GM21381 (cell line): ENCODE measurements at regions not wholly inside any gene's neighbourhood (a gene's known extent, or its start where the extent isn't known, plus 50 kb on each side); places are given as distances from the start of the nearest gene placed in this dataset.

Experiments
- ATAC-seq: cut with Tn5 transposase; IDR thresholded peaks from one replicate; pipeline ENCODE4 v1.9.1; 2021; ENCODE audit warnings: mild to moderate bottlenecking, moderate library complexity; ENCODE audit not compliant: unreplicated experiment

DNA sequence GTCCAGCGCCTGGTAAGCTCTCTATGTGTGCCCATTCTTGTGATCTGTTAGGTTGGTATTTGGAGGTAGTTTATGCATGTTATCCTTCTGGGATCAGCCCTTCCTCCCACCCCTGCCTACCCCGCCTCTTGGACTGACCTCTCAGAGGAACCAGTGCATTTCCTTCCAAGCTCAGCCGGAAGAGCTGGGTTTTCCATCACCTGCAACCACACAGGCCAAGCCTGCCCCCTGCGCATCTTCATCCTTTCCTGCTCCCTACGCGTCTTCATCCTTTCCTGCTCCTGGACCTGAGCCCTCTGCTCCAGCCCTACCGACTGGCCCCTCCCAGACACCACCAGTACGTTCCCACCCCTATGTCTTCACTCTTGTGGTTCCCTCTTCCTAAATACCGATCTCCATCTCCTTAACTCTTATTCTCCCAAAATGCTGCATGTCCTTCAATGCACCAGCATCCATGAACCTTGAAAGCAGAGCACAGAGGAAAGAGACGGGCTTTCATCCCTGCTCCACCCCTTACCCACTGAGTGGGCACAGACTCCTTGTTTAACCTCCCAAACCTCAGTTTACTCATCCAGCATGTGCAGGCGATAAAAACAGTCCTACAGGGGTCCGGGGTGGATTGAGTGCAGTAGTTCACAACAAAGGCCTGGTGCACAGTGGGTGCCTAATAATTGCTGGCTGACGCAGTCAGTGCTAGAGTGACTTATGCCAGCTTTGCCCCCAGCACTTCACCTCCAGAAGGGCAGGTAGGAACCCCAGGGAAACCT is 526.3 kb downstream of the MATN1 start:
- no peak for ATAC-seq

DNA sequence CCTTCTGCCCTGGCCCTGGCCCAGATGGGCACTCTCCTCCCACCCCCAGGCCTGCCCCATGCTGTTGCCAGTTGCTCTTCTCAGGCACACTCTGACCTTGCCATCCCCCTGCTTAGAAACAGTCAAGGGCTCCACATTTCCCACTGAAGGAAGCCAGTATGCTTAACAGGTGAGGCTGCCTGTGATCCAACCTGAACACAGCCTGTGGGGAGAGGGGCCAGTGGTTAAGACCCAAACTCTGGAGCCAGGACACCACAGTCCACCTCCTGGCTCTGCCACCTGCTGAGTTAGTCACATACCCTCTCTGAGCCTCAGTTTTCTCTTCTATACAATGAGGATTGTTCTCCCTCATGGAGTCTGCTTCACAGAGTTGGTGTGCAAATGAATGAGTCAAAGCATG is 526.9 kb downstream of the MATN1 start:
- ATAC-seq, result no peak

DNA sequence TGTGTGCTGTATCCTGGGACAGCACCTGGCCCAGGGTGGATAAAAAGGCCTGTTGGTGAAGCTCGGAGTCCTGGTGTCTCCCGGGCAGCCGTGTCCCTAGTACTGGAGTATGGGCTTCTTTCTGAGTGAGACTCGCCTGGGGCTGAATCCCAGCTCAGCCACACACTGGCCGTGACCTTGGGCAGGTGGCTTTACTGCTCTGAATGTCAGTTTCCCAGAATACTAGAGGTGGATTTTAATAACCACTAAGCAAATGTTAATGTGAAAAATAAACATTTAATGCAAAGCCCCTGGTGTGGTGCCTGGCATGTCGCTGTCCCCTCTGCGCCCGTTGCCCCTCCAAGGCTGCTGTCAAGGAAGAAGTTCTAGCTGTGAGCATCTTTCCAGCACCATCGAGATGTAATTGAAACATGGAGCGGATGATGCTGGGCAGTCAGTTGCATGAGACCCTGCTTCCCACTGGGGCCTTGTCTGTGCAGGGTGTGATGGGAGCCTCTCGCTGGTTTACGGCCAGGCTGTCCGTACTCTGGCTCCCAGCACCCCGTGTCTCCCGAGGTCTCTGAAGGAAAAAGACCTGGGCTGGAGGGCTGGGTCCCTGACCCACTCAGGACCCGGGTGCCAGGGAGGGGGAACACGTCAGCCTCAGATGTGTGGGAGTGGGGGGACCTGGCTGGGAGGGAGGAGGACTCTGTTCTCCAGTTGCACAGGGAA is 527.8 kb downstream of the MATN1 start:
- ATAC-seq, result no peak

DNA sequence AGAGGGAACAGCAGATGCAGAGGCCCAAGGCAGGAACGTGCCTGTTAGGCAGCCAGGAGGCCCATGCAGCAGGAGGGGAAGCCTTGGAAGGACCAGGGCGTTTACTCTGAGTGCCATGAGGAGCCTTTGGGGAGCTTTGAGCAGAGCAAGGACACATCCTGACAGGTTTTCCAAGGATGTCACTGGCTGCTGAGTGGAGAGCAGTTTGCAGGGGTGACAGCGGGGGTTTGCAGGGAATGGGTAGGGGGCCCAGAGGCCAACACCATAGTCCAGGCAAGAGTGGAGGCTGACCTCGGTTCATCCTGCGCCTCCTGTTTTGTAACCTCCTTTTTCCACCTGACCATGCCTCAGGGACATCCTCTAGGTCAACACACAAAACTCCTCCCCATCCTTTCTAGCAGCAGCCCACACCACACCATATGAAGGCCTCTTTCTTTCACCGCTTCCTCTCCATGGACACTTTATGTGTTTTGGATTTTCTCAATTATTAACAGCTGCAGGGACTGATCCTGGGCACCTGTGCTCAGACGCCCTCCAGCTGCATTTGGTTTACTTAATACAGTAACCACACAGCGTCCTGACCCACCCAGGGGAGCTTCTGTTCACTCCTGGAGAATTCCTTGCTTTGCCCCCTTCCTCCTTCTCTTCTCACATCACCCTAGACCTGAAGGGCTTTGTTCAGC is 528.5 kb downstream of the MATN1 start:
- no peak for ATAC-seq

DNA sequence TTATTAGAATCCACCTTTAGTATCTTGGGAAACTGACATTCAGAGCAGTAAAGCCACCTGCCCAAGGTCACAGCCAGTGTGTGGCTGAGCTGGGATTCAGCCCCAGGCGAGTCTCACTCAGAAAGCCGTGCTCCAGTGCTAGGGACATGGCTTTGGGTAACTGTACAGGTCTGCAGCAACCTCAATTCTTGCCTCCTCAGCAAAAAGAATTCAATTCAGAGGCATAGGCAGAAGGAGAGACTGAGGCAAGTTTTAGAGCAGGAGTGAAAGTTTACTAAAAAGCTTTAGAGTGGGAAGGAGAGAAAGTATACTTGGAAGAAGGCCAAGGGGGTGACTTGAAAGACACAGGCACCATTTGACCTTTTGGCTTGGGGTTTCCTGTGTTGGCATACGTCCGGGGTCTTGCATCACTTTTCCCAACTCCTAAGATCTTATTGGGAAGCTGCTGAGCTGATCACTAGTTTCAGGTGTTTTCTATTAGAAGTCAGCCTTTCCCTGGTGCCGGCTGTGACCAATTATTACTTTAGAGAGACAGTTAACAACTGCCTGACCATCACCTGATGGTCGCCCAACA is 529.3 kb downstream of the MATN1 start:
- ATAC-seq, result no peak

DNA sequence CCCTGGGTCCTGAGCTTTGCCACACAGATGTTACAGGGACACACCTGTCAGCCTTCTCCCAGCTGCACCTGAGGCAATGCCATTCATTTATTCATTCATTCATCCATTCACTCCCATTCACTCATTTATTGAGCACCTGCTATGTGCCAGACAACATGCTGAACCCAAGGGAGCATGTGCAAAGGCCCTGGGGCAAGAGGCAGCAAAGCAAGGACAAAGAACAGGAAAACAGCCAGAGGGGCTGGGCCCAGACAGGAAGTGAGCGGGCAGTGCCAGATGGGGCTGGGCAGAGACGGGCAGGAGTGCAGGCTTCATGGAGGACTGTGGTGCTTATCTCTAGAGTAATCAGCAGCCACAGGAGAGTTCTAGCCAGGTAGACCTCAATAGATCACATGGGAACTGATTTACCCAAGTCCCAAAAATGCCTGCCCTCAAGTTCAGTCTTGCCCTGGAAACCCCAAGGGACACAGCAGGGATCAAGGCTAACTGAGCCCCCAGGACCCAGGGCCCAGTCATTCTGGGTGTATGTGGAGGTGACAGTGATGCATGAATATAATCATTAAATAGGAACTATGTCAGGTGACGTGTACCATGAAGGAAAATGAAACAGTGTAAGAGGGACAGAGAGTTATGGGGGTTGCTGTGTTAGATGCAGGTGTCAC is 530.3 kb downstream of the MATN1 start:
- no peak for ATAC-seq

DNA sequence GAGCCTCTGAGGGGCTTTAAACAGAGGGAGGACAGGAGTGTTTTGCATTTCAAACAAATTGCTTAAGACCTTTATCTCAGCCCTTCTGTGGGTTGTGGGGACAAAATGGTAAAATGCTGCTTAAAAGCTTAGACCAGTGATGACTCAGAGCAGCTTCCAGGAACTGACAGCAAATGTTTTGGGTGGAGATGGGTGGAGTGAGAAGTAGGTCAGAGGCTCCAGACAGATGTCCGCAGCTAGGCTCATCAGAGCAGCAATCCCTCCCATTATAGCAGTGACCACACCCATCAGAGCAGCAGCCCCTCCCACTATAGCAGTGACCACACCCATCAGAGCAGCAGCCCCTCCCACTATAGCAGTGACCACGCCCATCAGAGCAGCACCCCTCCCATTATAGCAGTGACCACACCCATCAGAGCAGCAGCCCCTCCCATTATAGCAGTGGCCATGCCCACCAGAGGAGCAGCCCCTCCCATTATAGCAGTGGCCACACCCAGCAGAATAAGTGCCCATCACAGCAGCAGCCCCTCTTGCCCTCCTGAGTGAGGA is 532.2 kb downstream of the MATN1 start:
- ATAC-seq, result no peak

DNA sequence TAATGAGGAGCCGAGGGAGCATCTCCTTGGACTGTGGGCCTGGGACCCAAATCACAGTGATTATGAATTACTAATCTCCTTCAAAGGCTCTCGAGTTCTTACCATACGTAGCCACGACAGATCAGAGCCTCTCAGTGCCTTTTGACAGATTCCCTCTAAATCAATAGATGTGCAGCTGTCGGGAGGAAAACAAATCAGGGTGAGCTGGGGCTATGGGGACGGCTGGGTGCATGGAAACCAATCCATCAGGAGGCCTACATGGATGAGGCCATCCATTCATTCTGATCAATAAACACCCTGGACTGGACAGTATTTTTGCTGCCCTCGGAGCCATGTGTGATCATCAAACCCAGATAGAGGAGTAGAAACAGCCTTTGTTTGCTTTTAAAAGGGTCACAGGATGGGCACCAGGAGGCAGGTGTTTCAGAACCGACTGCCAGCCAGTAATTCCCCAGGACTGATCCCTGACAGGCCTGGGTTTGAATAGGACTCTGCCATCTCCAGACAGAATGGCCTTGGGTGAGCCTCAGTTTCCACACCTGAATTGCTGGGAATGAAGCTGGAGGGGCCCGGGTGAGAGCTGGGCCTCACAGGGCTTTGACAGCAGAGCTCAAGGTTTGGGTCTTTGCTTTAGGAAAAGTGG is 532.8 kb downstream of the MATN1 start:
- ATAC-seq, result no peak

DNA sequence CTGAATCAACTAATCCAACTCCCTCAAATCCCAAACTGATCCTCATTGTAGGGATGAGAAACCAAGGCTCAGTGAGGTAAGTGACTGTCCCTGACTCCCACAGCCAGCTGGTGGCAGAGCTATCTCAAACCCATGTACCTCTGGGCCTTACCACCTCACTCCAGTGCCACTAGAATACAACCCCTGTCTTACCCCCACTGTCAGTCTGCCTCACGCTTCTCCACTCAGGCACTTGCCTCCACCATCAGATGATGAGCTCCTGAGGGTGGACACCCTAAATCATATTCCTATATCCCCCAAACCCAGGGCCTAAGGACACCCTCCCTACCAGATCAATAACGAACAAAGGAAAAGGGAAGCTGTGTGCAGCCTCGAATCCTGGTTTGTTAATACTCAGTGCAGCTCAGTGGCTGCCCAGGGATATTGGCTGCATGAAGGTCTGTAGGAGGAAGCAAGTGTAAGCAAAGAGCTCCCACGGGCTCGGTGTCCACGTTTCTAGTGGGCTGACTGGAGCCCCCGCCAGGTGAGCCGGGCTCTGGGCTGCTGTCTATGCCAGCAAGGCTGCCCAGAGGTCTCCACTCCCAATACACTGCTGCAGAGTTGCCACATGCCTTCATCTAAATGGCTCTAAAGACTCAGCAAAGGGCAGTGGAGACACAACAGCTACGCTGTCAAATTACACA is 533.4 kb downstream of the MATN1 start:
- no peak for ATAC-seq

DNA sequence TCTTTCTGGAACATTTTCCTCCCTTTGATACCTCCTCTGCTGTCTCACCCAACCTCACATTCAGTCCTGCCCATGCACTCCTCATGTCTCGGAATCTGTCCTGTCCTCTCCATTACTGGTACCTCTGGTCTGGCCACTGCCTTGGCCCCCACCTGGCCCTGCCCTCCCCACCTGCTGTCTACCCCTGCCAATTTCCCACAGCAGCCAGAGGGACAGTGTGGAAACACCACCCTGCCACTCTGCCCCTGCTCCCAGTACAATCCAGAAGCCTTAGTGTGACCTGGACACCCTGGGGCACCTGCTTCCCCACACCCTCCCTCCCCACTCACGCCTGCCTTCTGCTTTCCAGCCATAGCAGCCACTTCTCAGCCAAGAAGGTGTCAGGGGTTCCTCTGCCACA is 534.4 kb downstream of the MATN1 start:
- ATAC-seq, result no peak

DNA sequence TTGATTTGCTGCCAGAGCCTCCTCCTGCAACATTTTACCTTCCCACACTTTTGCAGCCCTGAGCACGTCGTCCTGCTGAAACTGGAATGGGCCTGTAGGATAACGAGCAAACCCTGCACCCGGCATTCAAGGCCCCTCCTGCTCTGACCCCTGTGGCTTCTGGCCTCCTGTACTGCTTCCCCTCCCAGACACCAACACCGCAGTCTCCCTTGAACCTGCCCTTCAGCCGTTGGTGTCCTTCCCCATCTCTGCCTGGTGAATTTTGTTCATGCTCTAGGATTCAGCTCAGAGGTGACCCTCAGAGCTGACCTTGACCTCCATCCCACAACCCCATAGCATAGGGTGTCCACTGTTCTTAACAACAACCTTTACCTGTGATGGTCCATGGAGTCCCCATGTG is 535.1 kb downstream of the MATN1 start:
- no peak for ATAC-seq

DNA sequence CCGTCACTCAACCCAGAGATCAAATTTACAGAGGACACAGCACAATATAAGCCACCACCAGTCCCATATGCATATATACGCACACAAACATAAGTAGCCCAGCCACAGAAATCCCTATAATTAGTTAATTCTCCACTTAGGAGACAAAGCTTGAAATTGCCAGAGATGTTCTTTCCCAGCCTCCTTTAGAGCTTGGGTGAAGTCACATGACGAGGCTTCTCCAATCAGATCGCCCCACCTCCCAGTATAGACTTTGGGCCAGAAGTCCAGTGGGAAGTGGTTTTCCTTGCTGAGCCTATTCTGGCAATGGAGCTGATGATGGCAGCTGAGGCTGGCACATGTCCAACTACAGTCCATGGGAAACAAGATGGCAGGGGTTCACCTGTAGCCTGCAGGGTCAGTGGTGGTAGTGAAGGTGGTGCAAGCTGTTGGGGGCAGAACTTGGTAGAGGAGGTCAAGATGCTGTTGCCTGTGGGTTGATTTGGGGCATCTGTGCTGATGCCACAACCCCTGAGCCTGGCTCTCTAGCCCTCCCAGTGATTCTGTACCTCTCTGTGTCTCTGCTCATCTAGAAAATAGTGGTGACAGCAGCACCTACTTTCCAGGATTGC is 535.9 kb downstream of the MATN1 start:
- no peak for ATAC-seq

DNA sequence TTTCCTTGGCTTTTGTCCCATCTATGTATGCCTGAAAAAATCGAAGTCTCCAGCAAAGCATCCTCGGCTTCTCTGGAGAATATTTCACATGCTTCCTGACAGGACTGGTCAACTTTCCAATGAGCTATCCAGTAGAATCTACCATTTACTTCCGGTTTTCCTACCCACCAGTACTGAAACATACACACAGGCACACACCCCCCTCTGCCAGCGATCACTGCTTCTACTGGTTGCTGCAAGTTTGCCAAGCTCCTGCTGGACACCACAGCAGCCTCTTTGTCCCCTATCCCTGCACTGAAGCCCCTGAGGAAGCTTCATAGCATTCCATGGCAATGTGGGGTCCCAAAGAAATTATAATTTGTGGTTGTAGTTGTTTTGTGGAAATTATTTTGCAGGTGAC is 536.8 kb downstream of the MATN1 start:
- ATAC-seq, result no peak

DNA sequence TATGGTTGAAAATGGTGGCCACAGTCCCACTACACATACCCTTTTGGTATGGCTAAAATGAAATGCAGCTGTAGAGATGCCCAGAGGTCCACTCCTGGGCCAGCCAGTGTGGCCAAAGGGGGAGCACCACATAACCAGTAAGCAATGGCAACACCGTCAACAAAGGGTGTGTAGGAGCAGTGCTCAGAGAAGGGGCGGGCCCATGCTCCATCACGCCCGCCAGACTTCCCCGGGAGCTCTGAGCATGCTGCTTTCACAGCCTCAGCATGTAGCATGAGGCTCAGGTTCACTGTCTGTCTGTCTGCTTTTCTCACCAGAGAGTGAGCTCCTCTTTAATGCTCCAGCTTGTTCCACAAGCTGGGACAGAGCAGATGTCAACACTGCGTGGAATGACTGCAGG is 537.6 kb downstream of the MATN1 start:
- ATAC-seq, result no peak

DNA sequence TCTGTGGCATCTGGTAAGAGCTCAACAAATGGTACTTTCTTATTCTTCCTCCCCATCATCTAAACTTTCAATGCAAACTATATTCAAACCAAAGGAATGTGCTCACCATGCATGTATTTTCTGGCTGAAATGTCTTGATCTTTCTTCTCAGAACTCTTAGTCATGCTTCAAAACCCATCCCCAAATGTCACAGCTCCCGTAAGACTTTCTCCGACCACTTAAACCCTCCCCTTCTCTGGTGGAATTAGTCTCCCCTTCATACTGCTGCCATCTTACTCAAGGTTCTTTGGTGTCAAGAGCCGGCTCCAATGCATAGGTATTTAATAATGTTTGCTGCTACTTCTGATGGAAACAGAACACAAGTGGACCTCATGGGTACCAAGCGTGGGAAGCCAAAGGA is 538.1 kb downstream of the MATN1 start:
- no peak for ATAC-seq

DNA sequence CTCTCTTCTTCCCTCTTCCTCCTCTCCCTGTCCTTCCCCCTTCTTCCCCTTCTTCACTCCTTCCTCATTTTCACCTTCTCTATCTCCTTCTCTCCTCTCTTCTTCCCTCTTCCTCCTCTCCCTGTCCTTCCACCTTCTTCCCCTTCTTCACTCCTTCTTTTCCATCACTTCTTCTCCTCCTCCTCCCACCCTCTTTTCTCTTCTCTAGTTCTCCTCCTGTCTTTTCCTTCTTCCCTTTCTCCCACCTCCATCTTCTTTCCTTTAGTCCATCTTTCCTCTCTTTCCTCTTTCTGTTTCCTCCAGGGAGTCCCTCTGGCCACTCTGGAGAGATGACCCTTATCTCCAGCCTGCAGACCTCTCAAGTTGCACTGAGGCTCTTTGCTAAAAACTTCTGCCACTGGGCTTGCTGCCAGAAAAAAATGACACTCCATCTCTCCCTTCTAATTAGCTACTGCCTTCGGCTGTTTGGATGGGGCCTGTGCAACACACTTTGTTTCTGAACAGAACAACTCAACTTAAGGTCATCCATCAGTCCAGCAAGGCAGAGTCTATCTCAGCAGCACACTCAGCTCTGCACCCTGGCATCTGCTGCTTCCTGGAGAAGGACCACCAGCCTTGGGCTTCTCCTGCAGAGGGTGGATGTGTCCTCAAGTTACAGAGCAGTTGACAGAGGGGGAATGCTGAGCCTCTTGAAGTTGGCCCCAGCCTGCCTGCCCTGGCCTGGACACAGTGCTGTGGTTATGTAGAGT is 538.8 kb downstream of the MATN1 start:
- ATAC-seq, result no peak

DNA sequence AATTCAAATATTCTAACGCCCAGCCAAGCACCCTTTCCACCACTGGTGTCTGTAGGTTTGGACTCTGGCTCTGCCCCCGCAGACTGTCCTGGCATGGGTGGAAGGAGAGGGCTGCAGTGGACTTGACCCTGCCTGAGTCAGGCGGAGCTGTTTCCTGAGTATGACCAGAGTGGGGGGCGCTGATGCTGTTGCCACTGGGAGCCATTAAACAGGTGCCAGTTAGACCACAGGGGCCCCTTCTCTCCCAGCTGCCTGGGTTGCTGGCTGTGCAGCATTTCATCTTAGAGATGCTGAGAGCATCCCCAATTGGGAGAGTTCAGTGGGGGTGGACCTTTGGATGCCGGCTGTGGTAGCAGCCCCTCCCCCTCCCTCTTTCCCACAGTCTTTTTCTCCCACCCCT is 539.5 kb downstream of the MATN1 start:
- no peak for ATAC-seq

DNA sequence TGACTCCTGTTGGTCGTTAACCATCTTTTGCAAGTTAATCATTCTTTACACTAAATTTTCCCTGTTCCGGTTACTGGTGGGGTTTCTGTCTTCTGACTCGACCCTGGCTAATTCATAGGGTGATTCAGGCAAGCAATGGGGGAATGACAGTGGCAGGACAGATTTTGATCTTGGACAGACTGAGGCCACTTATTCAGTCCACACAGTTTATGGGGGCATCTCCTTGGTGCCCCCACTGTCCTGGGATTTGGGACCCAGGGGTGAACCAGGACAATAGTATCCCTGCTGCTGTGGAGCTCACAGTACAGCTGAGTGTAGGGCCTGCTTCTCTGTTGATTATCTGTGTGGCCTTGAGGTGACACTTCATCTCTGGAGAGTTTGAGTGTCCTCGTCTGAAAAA is 540.4 kb downstream of the MATN1 start:
- ATAC-seq, result no peak
